HEK293T (cell line): ENCODE measurements at regions not wholly inside any gene's neighbourhood (a gene's known extent, or its start where the extent isn't known, plus 50 kb on each side); places are given as distances from the start of the nearest gene placed in this dataset.

Experiments
- CTCF ChIA-PET: fragments of 350-600 bp; formaldehyde crosslinking; extraction: SDS; loops from one replicate; lab custom pipeline; 2021; ENCODE audit warnings: antibody characterized with exemption, inconsistent platforms; lab: Yijun Ruan, JAX
- POLR2A ChIA-PET: fragments of 350-600 bp; formaldehyde crosslinking; extraction: SDS; loops from one replicate; lab custom pipeline; 2020; ENCODE audit warnings: antibody characterized with exemption, inconsistent platforms; lab: Yijun Ruan, JAX
- DNase-seq: peaks from one replicate; pipeline ENCODE4 v3.0.0; 2012; ENCODE audit warnings: mixed read lengths; ENCODE audit errors: extremely low spot score
- ARNT ChIP-seq: fragments of 450-650 bp; IDR thresholded peaks from 2 replicates; pipeline ENCODE4 v1.6.1; 2017; ENCODE audit warnings: mild to moderate bottlenecking
- BHLHE40 ChIP-seq: fragments of 450-650 bp; IDR thresholded peaks from 2 replicates; pipeline ENCODE4 v1.6.1; 2016; ENCODE audit warnings: mild to moderate bottlenecking, moderate library complexity, borderline replicate concordance
- CTBP1 ChIP-seq: fragments of 450-650 bp; IDR thresholded peaks from 2 replicates; pipeline ENCODE4 v1.6.1; 2016; ENCODE audit warnings: borderline replicate concordance
- ELF4 ChIP-seq: fragments of 450-650 bp; IDR thresholded peaks from 2 replicates; pipeline ENCODE4 v1.6.1; 2017; ENCODE audit warnings: antibody characterized with exemption
- FOXA1 ChIP-seq: fragments of 450-650 bp; IDR thresholded peaks from 2 replicates; pipeline ENCODE4 v1.6.1; 2016; ENCODE audit warnings: mild to moderate bottlenecking
- FOXK2 ChIP-seq: fragments of 450-650 bp; IDR thresholded peaks from 2 replicates; pipeline ENCODE4 v1.6.1; 2016; ENCODE audit warnings: mild to moderate bottlenecking
- FOXM1 ChIP-seq: fragments of 450-650 bp; IDR thresholded peaks from 2 replicates; pipeline ENCODE4 v1.6.1; 2017; ENCODE audit warnings: mild to moderate bottlenecking, borderline replicate concordance
- HDGF ChIP-seq: fragments of 450-650 bp; IDR thresholded peaks from 2 replicates; pipeline ENCODE4 v1.6.1; 2017; ENCODE audit warnings: antibody characterized with exemption, borderline replicate concordance
- L3MBTL2 ChIP-seq: fragments of 450-650 bp; conservative IDR thresholded peaks from 2 replicates; pipeline ENCODE4 v1.6.1; 2016; ENCODE audit warnings: mild to moderate bottlenecking
- LEF1 ChIP-seq: fragments of 450-650 bp; IDR thresholded peaks from 2 replicates; pipeline ENCODE4 v1.6.1; 2017; ENCODE audit warnings: mild to moderate bottlenecking, borderline replicate concordance
- NFRKB ChIP-seq: fragments of 450-650 bp; IDR thresholded peaks from 2 replicates; pipeline ENCODE4 v1.6.1; 2016; ENCODE audit warnings: mild to moderate bottlenecking, moderate library complexity
- SP1 ChIP-seq: fragments of 450-650 bp; IDR thresholded peaks from 2 replicates; pipeline ENCODE4 v1.6.1; 2017
- SUZ12 ChIP-seq: fragments of 450-650 bp; IDR thresholded peaks from 2 replicates; pipeline ENCODE4 v1.6.1; 2016; ENCODE audit warnings: mild to moderate bottlenecking
- TARDBP ChIP-seq: fragments of 450-650 bp; IDR thresholded peaks from 2 replicates; pipeline ENCODE4 v1.6.1; 2016
- ZNF384 ChIP-seq: fragments of 450-650 bp; IDR thresholded peaks from 2 replicates; pipeline ENCODE4 v1.6.1; 2016
- TF ChIP-seq, protein P1 (sequence below): fragments of 450-650 bp; IDR thresholded peaks from 2 replicates; pipeline ENCODE4 v1.6.1; 2016

DNA sequence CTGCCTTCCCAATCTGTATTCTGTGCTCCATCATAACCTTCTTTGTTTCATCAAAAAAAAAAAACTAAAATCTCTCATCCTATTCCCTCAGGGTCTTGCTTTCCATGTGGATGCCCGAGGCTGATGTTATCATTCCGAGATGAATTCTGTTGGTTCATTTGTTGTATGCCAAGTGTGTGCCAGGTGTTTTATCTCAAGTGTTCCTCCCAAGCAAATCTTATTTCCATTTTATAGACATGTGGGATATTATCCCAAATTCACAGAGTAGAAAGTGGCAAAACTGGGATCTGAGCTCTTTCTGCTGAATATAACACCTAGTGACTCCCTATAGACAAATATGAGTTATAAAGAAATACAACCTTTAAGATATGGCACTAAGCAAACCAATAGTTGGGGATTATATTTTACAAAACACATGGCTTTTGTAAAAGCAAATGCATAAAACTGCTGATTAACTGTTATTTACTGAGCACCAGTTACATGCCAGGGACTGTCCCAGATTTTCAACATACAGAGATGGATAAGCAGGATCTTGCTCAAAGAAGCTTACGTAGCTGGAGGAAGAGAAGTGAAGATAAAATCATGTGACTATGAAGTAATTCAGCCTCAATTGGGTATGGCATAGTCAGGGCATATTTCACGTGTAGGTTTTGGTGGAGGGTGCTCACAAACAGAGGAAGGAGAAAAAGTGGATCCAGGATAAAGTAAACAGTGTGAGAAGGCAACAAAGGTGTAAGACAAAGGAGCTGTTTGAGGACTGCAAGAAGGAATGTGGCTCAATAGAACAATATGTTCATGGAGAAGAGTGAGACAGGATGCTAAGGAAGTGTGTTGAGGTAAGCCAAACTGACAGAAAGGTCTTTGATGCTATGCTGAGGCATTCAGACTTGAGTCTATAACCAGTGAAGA, 143.3 kb upstream of the ADAMTSL1 start:
- ChIA-PET CTCF (no interaction called here), POLR2A (no interaction called here)
- no peak for TF ChIP-seq BHLHE40
- TF ChIP-seq FOXA1: no peak
- TF ChIP-seq TARDBP: no peak
- TF ChIP-seq, protein P1, sequence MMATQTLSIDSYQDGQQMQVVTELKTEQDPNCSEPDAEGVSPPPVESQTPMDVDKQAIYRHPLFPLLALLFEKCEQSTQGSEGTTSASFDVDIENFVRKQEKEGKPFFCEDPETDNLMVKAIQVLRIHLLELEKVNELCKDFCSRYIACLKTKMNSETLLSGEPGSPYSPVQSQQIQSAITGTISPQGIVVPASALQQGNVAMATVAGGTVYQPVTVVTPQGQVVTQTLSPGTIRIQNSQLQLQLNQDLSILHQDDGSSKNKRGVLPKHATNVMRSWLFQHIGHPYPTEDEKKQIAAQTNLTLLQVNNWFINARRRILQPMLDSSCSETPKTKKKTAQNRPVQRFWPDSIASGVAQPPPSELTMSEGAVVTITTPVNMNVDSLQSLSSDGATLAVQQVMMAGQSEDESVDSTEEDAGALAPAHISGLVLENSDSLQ: no peak
- TF ChIP-seq ELF4: no peak
- no peak for TF ChIP-seq LEF1
- TF ChIP-seq ARNT: no peak
- no peak for TF ChIP-seq NFRKB
- no peak for TF ChIP-seq SP1
- TF ChIP-seq FOXM1: no peak
- TF ChIP-seq HDGF: no peak
- TF ChIP-seq SUZ12: no peak
- no peak for TF ChIP-seq FOXK2
- no peak for DNase-seq

DNA sequence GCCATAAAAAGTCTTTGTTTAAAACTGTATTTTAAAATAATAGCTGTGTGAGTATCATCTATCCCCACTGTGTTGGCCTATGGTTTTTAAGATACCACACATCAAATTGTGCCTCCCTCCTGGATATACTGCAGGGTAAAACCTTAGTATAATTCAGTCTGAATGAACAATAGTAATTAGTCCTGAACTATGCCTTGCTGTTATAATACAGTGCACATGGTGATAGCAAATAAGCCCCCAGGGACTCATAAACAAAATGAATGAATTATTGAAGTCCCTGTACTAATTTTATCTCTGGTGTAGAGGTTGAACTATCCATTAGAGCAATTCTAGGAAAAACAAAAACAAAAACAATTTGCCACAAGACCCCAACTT, 142.7 kb upstream of the ADAMTSL1 start:
- no peak for DNase-seq
- POLR2A ChIA-PET: no interaction called here
- CTCF ChIA-PET: no interaction called here

DNA sequence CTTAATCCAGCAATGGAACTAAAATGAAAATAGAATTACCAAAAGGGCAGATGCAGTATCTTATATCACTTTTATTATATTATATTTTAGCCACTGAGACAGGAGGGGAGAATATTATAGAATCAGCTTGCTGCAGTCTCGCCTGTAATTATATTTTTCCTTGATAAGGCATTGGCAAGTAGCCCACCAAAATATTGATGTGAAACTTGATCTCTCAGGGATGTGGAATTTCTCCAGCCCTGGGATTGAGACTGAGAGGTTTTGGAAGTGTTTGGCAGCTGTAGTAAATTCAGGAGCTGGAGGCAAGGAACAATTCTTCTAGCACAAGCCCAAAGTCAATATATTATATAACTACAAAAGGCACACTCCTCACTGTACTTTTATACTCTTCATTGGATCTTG, 142.1 kb upstream of the ADAMTSL1 start:
- TF ChIP-seq ARNT (no peak), HDGF (no peak), NFRKB (no peak), ELF4 (no peak), FOXK2 (no peak)
- ChIA-PET POLR2A (no interaction called here), CTCF (no interaction called here)
- peak; percentile 47 for DNase-seq

More for the DNA sequence above, 142.7 kb upstream of the ADAMTSL1 start:
- TF ChIP-seq FOXM1 (no peak), NFRKB (no peak), FOXA1 (no peak), TARDBP (no peak)

DNA sequence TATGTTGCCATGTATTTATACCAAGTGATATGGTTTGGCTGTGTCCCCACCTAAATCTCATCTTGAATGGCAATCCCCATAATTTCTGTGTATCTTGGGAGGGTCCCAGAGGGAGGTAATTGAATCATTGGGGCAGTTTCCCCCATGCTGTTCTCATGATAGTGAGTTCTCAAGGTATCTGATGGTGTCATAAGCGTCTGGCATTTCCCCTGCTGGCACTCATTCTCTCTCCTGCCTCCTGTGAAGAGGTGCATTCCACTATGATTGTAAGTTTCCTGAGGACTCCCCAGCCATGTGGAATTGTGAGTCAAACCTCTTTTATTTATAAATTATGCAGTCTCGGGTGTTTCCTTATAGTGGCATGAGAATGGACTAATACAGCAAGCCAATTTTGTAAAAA, 140.8 kb upstream of the ADAMTSL1 start:
- no peak for DNase-seq
- no peak for TF ChIP-seq TARDBP
- TF ChIP-seq L3MBTL2: no peak
- no peak for TF ChIP-seq ARNT
- TF ChIP-seq ELF4: no peak
- TF ChIP-seq FOXK2: no peak
- no peak for TF ChIP-seq SUZ12
- TF ChIP-seq LEF1: no peak
- TF ChIP-seq HDGF: no peak
- TF ChIP-seq NFRKB: no peak
- TF ChIP-seq, protein P1: no peak
- TF ChIP-seq FOXM1: no peak
- TF ChIP-seq ZNF384: no peak
- POLR2A ChIA-PET: no interaction called here
- CTCF ChIA-PET: interaction anchor here (1.0 kb wide), 1 partner anchor 94 kb away, joined by 3 read pairs; no protein-coding TSS in a partner anchor

DNA sequence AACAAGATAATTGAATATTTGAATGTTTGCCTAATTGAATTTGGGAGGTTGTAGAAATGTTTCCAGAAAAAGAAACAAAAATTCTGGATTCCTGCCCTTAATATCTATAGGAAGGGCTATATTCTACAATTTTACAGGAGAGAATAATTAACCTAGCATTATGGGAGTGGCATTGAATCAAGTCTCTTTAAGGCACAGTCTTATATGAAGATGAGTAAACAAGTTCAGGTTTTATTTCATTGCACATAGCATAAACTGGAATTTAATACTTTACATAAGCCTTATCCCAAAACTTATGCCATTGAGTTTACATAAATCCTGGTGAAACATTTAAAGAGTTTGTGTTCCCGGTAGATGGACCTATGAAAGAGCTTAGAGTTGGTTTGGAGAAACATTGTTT, 138.1 kb upstream of the ADAMTSL1 start:
- ChIA-PET POLR2A (no interaction called here), CTCF (no interaction called here)
- no peak for DNase-seq
- no peak for TF ChIP-seq SP1
- no peak for TF ChIP-seq L3MBTL2
- TF ChIP-seq FOXA1: no peak
- no peak for TF ChIP-seq HDGF
- TF ChIP-seq FOXM1: no peak
- no peak for TF ChIP-seq NFRKB
- no peak for TF ChIP-seq SUZ12
- no peak for TF ChIP-seq ELF4
- no peak for TF ChIP-seq CTBP1
- no peak for TF ChIP-seq LEF1
- TF ChIP-seq ARNT: no peak
- TF ChIP-seq TARDBP: no peak
- TF ChIP-seq BHLHE40: no peak
- no peak for TF ChIP-seq FOXK2
- TF ChIP-seq ZNF384: no peak
- TF ChIP-seq, protein P1: no peak

DNA sequence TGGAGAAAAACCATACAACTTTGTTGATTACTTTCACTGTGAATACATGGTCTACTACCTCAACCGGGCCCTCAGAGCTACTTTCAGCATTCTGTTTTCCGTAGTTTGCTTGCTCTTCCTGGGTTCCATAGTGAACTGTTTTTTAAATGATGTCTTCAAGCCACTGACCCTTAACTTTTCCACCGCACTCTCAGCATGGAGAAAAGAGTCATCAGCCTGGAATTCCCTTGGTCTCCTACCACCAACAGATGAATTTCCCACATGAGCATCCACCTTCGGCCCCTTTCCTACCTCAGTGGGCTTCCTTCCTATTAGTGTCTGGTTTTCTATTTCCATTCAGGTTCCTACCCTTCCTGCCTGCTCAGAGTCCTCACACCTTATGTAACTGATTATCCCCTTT, 135.9 kb upstream of the ADAMTSL1 start:
- ChIA-PET POLR2A (no interaction called here), CTCF (no interaction called here)
- no peak for DNase-seq
- TF ChIP-seq, protein P1: no peak
- TF ChIP-seq FOXM1: no peak
- no peak for TF ChIP-seq SUZ12
- TF ChIP-seq FOXK2: no peak
- no peak for TF ChIP-seq ELF4
- no peak for TF ChIP-seq ARNT
- TF ChIP-seq ZNF384: no peak
- TF ChIP-seq BHLHE40: no peak
- TF ChIP-seq HDGF: no peak
- no peak for TF ChIP-seq CTBP1
- no peak for TF ChIP-seq TARDBP
- no peak for TF ChIP-seq LEF1
- no peak for TF ChIP-seq L3MBTL2
- TF ChIP-seq FOXA1: no peak
- TF ChIP-seq NFRKB: no peak
